ENCODE measurements at regions not wholly inside any gene's neighbourhood (a gene's known extent, or its start where the extent isn't known, plus 50 kb on each side); places are given as distances from the start of the nearest gene placed in this dataset.

- no peak for DNase-seq
Measured at GRCh38 chr20:52722926-52723688, 249.1 kb upstream of the TSHZ2 start.

GRCh38 chr20:52708137-52708536 lies 264.0 kb upstream of the TSHZ2 start:
- DNase-seq, result no peak

DNA sequence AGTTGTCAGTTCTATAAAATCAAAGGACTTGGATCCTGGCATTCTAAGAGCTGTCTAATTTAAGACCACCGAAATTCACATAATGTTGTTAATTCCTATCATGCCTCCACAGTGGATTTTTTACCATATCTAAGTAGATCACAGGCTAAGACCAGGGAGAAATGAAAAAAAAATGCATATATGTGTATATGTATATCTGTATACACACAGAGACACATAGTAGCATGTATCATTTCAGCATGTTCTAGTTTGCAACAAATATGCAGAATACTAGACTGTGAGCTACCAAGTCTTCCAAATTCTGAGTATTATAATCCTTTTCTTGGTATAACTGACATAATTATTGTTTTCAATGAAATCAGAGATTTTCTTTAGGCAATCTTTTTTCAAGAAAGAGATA lies 267.6 kb upstream of the TSHZ2 start:
- no peak for DNase-seq

DNA sequence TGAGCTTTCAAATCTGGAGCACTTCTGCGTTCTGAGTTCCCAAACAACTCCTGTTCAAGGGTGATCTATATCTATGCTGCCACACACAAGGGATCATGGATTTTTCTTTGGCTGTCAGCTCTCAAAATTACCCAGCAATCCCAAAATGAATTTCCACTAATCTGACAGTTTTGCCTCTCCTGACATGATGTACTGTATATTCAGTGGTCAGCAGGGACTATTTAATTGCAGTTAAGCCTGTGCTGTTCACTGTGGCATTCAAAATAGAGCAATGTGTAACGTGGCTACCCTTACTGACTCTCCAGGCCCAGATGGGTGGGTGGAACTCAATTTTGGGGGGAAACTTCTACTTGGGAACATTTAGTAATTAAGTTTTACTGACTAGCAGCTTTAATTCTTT lies 283.8 kb upstream of the TSHZ2 start:
- no peak for DNase-seq

DNA sequence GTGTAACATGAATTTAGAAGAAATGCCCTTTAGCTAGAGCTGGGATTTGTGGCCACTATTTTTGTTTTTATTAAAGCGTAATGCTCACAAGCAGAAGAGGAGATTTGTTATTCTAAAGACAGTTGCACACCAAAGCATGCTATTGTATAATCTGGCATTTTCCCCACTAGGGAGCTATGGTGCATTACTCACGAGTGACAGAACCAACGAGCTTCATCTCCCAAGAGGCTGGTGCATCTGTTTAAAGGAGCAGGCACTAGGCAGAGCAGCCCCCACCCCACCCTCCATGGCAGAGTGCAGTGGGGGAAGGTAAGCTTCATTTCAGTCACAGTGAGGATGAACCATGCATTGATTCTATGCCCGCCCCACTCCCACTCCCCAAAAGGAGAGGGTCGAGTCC lies 287.3 kb upstream of the TSHZ2 start:
- no peak for DNase-seq

- no peak for DNase-seq
Measured at GRCh38 chr20:52684176-52684575, 288.0 kb upstream of the TSHZ2 start.

DNA sequence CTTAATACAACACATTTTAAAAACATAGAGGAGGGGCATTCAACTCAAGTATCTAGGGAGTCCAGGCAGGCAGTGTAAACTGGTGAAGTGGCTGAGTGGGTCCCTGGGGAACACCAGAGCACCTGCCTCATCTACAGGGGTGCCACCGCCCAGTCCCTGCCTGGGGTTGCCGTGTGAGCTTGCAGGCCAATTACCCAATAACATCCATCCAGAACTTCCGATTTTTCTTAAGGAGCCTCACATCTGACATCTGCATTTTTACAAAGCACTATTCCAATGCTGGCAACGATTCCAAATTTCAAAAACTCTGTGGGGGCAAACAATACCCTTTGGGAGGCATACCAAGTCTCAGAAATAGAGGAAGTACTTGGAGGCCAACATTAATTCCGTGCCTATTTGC lies 288.4 kb upstream of the TSHZ2 start:
- peak; percentile 23 for DNase-seq

DNA sequence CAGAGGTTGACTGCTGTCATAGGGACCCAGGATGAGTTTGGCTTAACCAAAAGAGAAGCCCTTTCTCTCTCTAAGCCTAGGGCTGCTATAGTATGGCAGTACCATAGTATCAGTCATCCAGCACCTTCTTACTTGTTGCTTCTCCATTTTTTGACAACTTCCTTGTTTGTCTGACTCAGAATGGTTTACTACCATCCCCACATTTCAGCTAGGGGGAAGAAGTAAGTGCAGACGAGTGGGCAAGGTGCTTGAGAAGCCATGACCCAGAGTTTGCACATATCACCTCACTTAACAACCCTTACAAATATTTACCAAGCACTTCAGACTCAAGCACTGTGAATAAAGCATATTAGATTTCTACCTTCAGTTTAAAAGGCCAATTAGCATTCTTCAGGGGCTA lies 289.9 kb upstream of the TSHZ2 start:
- DNase-seq, result no peak

GRCh38 chr20:52681288-52681687 lies 290.9 kb upstream of the TSHZ2 start:
- DNase-seq, result no peak

DNA sequence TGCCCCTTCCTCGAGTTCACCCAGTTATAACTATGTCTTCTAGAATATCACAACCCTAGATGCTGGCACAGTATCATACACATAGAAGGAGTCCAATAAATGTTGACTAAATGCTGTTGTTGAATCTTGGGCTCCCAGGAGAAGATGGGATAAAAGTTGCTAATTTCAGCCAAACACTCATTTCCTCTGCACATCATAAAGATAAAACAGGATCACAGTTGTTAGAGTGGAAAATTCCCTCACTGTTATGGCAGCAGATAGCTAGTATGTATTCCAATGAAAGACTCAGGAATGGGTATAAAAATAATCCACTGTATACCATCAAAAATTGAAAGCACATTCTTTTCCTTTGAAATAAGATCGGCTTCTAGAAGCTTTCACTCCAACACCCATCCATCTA lies 294.9 kb upstream of the TSHZ2 start:
- no peak for DNase-seq

DNA sequence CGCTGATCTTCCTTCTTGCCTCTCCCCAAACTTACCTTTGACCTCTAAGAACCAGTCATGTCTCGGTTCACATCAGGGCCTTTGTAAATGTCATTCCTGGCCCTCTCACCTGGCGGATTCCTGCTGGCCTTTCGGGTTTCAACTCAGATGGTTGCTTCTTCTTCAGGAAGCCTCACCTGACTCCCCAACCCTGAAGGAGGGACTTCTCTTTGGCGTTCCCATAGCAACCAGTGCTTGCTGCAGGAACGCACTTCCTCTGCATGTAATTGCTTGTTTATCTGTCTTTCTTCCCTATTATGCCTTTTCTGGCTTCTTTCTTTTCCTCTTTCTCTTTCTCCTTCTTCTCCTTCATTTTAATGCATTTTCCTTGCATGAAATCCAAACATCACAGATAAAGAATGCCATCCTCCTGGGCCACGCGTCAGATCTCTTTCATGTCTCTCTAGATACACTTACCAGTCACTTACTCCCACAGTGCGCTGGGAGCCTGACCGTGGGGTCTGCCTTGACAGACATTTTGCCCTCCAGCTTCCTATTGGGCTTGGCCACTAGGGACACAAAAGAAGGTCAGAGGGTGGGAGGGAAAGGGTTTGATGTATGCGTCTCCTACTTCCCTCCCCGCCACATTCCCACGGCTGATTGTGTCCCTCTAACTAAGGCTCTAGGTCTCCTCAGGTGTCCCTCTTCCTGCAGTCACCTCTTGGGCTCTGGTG lies 295.7 kb upstream of the TSHZ2 start:
- no peak for DNase-seq

DNA sequence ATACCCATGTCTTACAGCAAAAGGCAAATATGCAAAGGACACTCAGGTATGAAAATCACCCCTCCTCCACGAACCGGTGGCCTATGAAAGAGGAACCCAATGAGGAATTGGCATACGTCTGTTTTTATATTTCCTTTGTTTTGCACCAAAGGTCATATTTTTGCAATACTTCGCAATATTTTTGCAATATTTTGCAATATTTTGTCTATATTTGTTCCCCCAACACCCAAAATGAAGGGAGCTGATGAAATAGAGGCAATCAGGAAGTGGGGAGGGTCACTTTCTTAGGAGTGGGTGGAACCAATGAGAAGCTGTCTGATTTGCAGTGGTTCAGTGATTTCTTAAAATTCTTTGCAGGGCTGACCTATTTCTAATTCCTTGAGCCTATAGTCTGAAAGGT lies 296.8 kb upstream of the TSHZ2 start:
- DNase-seq, result no peak

GRCh38 chr20:52668626-52669025 lies 303.5 kb upstream of the TSHZ2 start:
- DNase-seq, result no peak

- no peak for DNase-seq
Measured at GRCh38 chr20:52667358-52667757, 304.8 kb upstream of the TSHZ2 start.

DNA sequence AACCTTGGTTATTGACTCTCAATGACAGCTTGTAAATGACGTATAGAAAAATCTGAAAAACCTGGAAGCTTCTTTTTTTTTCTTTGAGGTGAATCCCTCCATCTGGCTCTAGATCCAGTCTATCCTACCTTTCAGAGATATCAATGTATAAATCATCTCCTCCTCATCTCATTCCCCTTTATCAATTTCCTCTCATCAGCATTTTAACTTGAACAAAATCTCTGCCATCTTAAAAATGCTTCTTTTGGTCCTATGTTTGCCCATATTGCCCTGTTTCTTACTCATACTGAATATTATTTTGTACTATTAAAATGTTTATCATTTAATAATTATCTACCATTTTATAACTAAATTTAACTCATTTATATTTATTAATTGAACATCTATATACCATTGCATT lies 306.7 kb upstream of the TSHZ2 start:
- no peak for DNase-seq

GRCh38 chr20:52655395-52655794 lies 316.8 kb upstream of the TSHZ2 start:
- no peak for DNase-seq

DNA sequence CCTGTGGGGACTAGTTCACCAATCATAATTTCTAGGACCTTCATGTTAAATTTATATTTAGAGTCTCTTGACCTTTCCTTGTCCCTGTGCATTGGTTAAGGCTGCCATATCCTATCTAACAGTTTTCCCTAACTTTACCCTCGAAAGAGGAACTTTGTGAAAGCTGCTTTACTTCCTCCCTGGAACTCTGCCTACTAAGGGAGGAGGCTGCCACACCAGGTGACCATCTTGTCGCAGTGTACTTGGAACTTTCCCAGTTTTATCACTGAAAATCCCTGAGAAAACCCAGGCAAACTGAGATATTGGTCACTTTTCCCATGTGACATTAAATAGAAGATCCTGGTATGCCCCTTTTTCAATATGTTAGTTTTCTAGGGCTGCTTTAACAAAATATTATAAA lies 317.6 kb upstream of the TSHZ2 start:
- no peak for DNase-seq

GRCh38 chr20:52652271-52652670 lies 319.9 kb upstream of the TSHZ2 start:
- DNase-seq, result no peak

- no peak for DNase-seq
Measured at GRCh38 chr20:52649727-52650126, 322.4 kb upstream of the TSHZ2 start.

GRCh38 chr20:52645822-52646221 lies 326.3 kb upstream of the TSHZ2 start:
- no peak for DNase-seq

GRCh38 chr20:52643034-52643433 lies 329.1 kb upstream of the TSHZ2 start:
- DNase-seq, result no peak

DNA sequence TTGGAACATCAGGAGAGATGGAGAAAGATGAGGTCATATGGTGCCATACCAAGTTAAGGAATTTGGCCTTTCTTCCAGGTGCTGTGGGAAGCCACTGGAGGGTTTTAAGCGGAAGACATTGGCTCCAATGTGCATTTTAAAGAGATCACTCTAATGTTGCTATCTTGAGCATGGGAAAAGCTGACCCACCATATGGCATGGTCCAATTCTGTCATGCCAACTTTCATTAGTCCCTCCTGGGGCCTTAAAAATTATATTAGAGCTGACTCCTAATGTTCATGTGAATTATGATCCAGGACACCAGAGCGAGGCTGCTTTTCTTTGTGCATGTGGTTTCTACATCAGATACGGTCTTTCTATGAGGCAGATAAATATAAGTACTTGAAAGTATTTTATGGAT lies 335.0 kb upstream of the TSHZ2 start:
- no peak for DNase-seq

- DNase-seq, result no peak
Measured at GRCh38 chr20:52631469-52631868, 340.7 kb upstream of the TSHZ2 start.

DNA sequence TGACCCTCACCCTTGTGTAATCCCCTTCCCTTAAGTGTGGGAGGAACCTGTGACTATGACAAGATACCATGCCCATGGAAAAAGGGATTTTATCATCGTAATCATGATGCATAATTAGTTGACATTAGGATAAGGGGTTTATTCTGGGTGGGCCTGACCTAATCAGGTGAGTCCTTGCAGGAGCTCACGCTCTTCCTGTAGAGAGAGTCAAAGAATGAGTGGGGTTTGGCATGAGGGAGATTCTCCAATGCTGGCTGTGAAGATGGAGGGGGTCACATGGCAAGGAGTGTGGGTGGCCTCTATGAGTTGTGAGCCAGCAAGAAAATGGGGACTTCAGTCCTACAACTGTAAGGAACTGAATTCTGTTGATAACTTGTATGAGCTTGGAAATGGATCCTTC lies 342.0 kb upstream of the TSHZ2 start:
- DNase-seq, result no peak

DNA sequence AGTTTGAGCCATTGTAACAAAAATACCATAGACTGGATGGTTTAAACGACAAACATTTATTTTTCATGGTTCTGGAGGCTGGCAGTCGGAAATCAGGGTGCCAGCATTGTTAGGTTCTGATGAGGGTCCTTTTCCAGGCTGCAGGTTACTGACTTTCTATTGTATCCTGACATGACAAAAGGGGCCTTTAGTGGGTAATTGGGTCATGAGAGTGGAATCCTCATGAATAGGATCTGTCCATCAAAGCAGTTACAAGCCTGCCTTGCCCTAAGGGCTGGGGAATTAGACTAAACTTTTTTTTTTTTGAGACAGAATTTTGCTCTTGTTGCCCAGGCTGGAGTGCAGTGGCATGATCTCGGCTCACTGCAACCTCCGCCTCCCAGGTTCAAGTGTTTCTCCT lies 347.9 kb upstream of the TSHZ2 start:
- no peak for DNase-seq
